Subcutaneous abdominal adipose tissue (tissue), 5 donors: ENCODE measurements at regions not wholly inside any gene's neighbourhood (a gene's known extent, or its start where the extent isn't known, plus 50 kb on each side); places are given as distances from the start of the nearest gene placed in this dataset.

Source experiments
- H3K27ac ChIP-seq: one replicate; pipeline ENCODE4 v1.7.0; 2013; ENCODE audit warnings: low read depth, mild to moderate bottlenecking, inconsistent platforms, low read length, moderate library complexity
- H3K27me3 ChIP-seq, 5 donors: one replicate each; pipeline ENCODE4 v1.7.0; 2013; ENCODE audit warnings: low read length in 5 of 5, inconsistent platforms in 1 of 5; ENCODE audit not compliant: control insufficient read depth in 5 of 5, insufficient read depth in 4 of 5
- H3K36me3 ChIP-seq, 5 donors: one replicate each; pipeline ENCODE4 v1.7.0; 2013; ENCODE audit warnings: low read length in 5 of 5; ENCODE audit not compliant: control insufficient read depth in 5 of 5, insufficient read depth in 5 of 5
- H3K4me1 ChIP-seq, 5 donors: one replicate each; pipeline ENCODE4 v1.7.0; 2013; ENCODE audit warnings: low read length in 5 of 5, mild to moderate bottlenecking in 3 of 5, moderate library complexity in 1 of 5; ENCODE audit not compliant: control insufficient read depth in 5 of 5, insufficient read depth in 5 of 5
- H3K4me3 ChIP-seq, 5 donors: one replicate each; pipeline ENCODE4 v1.7.0; 2013; ENCODE audit warnings: low read length in 5 of 5, low read depth in 1 of 5
- H3K9ac ChIP-seq, 5 donors: one replicate each; pipeline ENCODE4 v1.7.0; 2013; ENCODE audit warnings: low read length in 5 of 5, mild to moderate bottlenecking in 4 of 5, moderate library complexity in 3 of 5
- H3K9me3 ChIP-seq, 5 donors: one replicate each; pipeline ENCODE4 v1.7.0; 2013; ENCODE audit warnings: low read length in 5 of 5; ENCODE audit not compliant: control insufficient read depth in 5 of 5
- donor health status: healthy.
- donor health status: healthy.
- donor health status: healthy.
- donor health status: healthy.
- donor health status: healthy.

DNA sequence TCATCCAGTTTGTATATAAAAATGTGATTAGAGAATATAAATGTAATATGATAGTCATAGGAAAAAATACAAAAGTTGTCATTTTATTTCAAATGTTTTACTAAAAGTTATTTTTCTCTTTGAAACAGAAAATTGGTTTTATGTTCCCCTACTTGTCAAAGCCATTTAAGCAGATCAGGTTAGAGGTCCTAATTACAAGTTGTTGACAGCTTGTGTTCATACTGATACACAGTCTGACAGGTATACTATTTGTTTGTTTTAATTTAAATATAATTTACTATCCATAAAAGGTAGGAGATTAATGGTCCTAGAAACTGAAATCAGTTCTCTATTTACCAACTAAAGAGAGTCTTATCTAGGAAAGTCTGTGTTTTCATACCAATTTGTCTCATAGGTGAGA, 250.4 kb upstream of the TMEM161B start:
- no peaks in the 10 kb centered on the region for H3K36me3 ChIP-seq
- H3K9ac ChIP-seq: no peak overlapping the region
- H3K4me3 ChIP-seq: no peak overlapping the region
- H3K27me3 ChIP-seq: no peaks in the 10 kb centered on the region
- no peak overlapping the region for H3K27ac ChIP-seq
- no peaks in the 10 kb centered on the region for H3K9me3 ChIP-seq
- H3K4me1 ChIP-seq: no peaks in the 10 kb centered on the region

GRCh38 chr5:88518131-88519016, 249.7 kb upstream of the TMEM161B start:
- Histone ChIP-seq H3K27ac (no peak overlapping the region), H3K36me3 (no peaks in the 10 kb centered on the region), H3K9ac (no peak overlapping the region), H3K27me3 (no peaks in the 10 kb centered on the region), H3K9me3 (no peaks in the 10 kb centered on the region), H3K4me1 (no peaks in the 10 kb centered on the region), H3K4me3 (no peak overlapping the region)

DNA sequence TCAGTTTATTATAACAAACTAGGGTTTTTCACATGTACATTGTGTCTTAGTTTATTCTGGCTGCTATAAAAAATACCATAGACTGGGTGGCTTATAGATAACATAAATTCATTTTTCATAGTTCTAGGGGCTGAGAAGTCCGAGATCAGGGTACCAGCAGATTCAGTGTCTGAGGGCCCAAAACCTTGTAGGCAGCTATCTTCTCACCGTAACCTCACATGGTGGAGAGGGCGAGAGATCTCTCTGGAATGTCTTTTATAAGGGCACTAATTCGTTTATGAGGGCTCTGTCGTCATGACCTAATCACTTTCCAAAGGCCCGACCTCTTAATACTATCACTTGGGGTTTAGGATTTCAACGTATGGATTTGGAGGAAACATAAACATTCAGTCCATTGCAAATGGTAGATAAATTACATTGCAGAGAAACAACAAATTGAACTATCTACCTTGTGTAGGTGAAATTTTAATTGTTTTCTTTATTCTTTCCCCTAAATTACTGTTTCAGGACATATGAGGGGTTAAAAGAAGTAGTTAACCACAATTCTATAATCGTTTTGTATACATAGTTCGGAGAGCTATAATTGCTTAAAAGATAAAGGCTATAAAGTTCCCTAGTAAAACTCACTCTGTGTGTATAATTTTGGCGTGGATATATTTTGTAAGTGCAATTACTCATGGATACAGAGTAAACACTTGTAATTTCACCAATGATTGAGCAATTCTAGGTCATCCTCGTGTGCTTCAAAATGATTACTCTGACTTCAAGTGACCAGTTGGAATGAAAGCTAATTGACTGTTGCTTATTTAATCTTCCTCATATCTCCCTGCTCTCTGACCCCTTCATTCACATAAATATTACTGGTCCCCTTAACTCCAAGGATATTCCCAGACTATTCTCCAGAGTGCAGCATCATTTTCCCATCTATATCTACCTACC, 247.5 kb upstream of the TMEM161B start:
- no peak overlapping the region for H3K4me3 ChIP-seq
- no peak overlapping the region for H3K27ac ChIP-seq
- no peaks in the 10 kb centered on the region for H3K27me3 ChIP-seq
- H3K9ac ChIP-seq: no peak overlapping the region
- no peaks in the 10 kb centered on the region for H3K4me1 ChIP-seq
- no peaks in the 10 kb centered on the region for H3K36me3 ChIP-seq
- no peaks in the 10 kb centered on the region for H3K9me3 ChIP-seq

- Histone ChIP-seq H3K27ac (no peak overlapping the region), H3K27me3 (no peaks in the 10 kb centered on the region), H3K4me1 (no peaks in the 10 kb centered on the region), H3K9me3 (no peaks in the 10 kb centered on the region), H3K36me3 (no peaks in the 10 kb centered on the region), H3K9ac (no peak overlapping the region), H3K4me3 (no peak overlapping the region)
These were observed 246.4 kb upstream of the TMEM161B start for GRCh38 chr5:88515068-88515467.

DNA sequence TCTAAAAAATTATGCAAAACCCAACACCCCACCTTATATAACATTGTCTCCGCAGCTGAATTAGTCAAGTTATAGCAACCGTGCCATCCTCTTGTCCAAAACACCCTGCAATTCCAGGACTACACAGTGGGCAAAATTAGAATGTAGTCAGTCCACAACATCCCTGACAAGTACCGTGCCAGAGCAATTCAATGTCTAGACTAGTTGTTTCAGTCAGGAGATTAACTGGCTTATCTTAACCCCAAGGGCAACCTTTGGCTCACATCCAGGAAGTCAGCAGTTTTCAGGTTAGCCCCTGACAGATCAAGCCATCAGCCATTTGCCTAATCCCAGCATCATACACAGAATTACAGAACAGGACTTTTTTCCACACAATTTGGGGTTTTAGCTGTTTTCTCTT, 240.8 kb upstream of the TMEM161B start:
- Histone ChIP-seq H3K27me3 (peaks cover 0 to 2% (median 0%) of the 10 kb centered on the region in 5 donors), H3K27ac (no peak overlapping the region), H3K36me3 (no peaks in the 10 kb centered on the region), H3K9me3 (no peaks in the 10 kb centered on the region), H3K4me3 (no peak overlapping the region), H3K4me1 (no peaks in the 10 kb centered on the region), H3K9ac (no peak overlapping the region)

- Histone ChIP-seq H3K36me3 (no peaks in the 10 kb centered on the region), H3K9me3 (no peaks in the 10 kb centered on the region), H3K27ac (no peak overlapping the region), H3K4me3 (no peak overlapping the region), H3K9ac (no peak overlapping the region), H3K27me3 (peaks cover 0 to 2% (median 0%) of the 10 kb centered on the region in 5 donors), H3K4me1 (peaks cover 0 to 8% (median 0%) of the 10 kb centered on the region in 5 donors)
These were observed 238.6 kb upstream of the TMEM161B start for GRCh38 chr5:88507261-88507660.

GRCh38 chr5:88503406-88503805, 234.8 kb upstream of the TMEM161B start:
- Histone ChIP-seq H3K27ac (no peak overlapping the region), H3K9me3 (no peaks in the 10 kb centered on the region), H3K27me3 (peaks cover 0 to 2% (median 0%) of the 10 kb centered on the region in 5 donors), H3K4me1 (peaks cover 0 to 8% (median 3%) of the 10 kb centered on the region in 5 donors), H3K9ac (no peak overlapping the region), H3K36me3 (no peaks in the 10 kb centered on the region), H3K4me3 (peak overlapping the region in 1 of 5 donors; percentile 75)

GRCh38 chr5:88503041-88503345, 234.3 kb upstream of the TMEM161B start:
- H3K27me3 ChIP-seq: peaks cover 0 to 2% (median 0%) of the 10 kb centered on the region in 5 donors
- peak overlapping the region in 3 of 5 donors; percentile 38 to 69 (median 42) for H3K9ac ChIP-seq
- H3K9me3 ChIP-seq: no peaks in the 10 kb centered on the region
- no peaks in the 10 kb centered on the region for H3K36me3 ChIP-seq
- no peak overlapping the region for H3K27ac ChIP-seq
- H3K4me3 ChIP-seq: peak overlapping the region; percentile 71 to 77 (median 74)
- peaks cover 0 to 8% (median 3%) of the 10 kb centered on the region in 5 donors for H3K4me1 ChIP-seq

DNA sequence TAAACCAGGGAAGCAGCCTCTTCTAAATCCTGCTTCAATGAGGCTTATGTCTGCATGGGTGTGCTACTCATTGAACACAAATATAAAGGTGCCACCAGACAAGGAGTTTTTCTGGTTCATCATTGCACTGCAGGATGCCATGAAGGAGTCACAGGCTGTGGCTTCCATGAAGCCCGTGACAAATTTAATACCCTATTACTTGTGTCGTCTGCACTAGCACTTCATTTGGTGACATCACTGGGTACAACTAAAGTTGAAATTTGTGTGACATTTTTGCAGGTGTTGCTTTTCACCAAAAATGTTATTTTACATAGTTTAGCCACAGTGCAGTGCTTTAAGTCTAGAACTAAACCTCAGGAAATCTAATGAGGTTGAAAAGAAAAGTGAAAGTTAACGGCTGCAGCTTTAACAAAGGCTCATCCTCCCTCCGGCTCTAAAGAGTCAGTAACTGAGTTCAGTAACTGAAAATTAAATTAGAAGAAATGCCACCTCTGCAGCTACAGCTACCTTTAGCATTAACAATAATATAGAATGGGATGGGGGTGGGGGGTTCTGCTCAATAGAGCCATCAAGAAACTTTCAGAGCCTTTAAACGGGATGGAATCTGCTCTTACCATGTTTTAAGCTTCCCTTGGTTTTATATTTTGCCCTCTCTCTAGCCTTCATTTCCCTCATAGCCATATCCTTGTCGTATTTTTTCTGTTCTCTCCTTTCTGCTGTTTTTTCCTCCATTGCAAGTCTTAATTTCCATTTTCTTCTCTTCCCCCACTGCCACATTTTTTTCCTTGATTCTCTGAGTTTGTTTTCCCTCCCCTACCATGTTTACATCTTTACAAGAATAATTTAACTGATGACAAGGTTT, 233.8 kb upstream of the TMEM161B start:
- H3K9ac ChIP-seq: peak overlapping the region; percentile 38 to 75 (median 62)
- H3K4me3 ChIP-seq: peak overlapping the region; percentile 71 to 77 (median 74)
- H3K27ac ChIP-seq: no peak overlapping the region
- H3K36me3 ChIP-seq: no peaks in the 10 kb centered on the region
- H3K9me3 ChIP-seq: no peaks in the 10 kb centered on the region
- H3K27me3 ChIP-seq: peaks cover 0 to 2% (median 0%) of the 10 kb centered on the region in 5 donors
- peaks cover 0 to 8% (median 3%) of the 10 kb centered on the region in 5 donors for H3K4me1 ChIP-seq
